ENCODE measurements at regions not wholly inside any gene's neighbourhood (a gene's known extent, or its start where the extent isn't known, plus 50 kb on each side); places are given as distances from the start of the nearest gene placed in this dataset.

GRCh38 chr20:60497298-60498035, 539.2 kb downstream of the CDH26 start:
- H3K27ac ChIP-seq (ENCODE audit: insufficient read depth in 1 of 2, low read depth in 1 of 2, low read length in 2 of 2, poor library complexity in 1 of 2, severe bottlenecking in 2 of 2): no peak overlapping the region
- no CpG with 5 or more reads among the region's 4 CpGs for WGBS (ENCODE audit: insufficient coverage)
- no peak overlapping the region for H3K4me3 ChIP-seq (ENCODE audit: control insufficient read depth in 1 of 7, extremely low read depth in 1 of 7, insufficient read depth in 4 of 7, low read depth in 2 of 7, low read length in 6 of 7)
- DNase-seq: no peak
- H3K9me3 ChIP-seq (ENCODE audit: control extremely low read depth in 1 of 5, control insufficient read depth in 4 of 5, insufficient read depth in 2 of 5, low read depth in 1 of 5, low read length in 4 of 5): no peaks in the 10 kb centered on the region
- H3K4me1 ChIP-seq (ENCODE audit: control extremely low read depth in 1 of 4, control insufficient read depth in 4 of 4, insufficient read depth in 4 of 4, low read length in 3 of 4): no peaks in the 10 kb centered on the region
- no peaks in the 10 kb centered on the region for H3K36me3 ChIP-seq (ENCODE audit: control insufficient read depth in 4 of 4, insufficient read depth in 4 of 4, low read length in 3 of 4)
- POLR2A ChIA-PET: interaction anchor here (0.6 kb wide), 1 partner anchor 31 kb away, joined by 3 read pairs; no protein-coding TSS in a partner anchor
- CTCF ChIA-PET: no interaction called here
- H3K27me3 ChIP-seq (replicated peaks in 2 of 5; ENCODE audit: control insufficient read depth in 4 of 5, insufficient read depth in 5 of 5, low read length in 4 of 5): peaks cover 0 to 19% (median 9%) of the 10 kb centered on the region in 5 experiments

DNA sequence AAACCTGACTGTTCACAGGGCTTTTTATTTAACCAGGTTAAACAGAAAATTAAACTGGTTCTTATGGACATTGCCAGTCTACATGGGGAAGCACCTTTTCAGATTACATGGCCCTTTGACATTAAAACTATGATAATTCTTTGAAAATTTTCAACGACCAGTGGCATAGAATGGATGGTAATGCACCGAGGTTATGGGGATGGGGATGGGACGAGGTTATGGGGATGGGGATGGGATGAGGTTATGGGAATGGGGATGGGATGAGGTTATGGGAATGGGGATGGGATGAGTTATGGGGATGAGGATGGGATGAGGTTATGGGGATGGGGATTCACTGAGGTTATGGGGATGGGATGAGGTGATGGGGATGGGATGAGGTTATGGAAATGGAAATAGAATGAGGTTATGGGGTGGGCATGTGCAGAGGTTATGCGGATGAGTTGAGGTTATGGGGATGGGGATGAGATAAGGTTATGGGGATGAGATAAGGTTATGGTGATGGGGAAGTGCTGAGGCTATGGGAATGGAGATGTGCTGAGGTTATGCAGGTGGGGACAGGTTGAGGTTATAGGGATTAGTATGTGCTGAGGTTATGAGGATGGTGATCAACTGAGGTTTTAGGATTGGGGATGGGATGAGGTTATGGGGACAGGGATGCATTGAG, 541.9 kb downstream of the CDH26 start:
- CTCF ChIA-PET: no interaction called here
- 95% methylated on average over 4 of the region's 4 CpGs for WGBS (ENCODE audit: insufficient coverage)

GRCh38 chr20:60501048-60501447, 542.8 kb downstream of the CDH26 start:
- H3K27ac ChIP-seq (ENCODE audit: insufficient read depth in 1 of 2, low read depth in 1 of 2, low read length in 2 of 2, poor library complexity in 1 of 2, severe bottlenecking in 2 of 2): no peak overlapping the region
- H3K4me3 ChIP-seq (ENCODE audit: control insufficient read depth in 1 of 7, extremely low read depth in 1 of 7, insufficient read depth in 4 of 7, low read depth in 2 of 7, low read length in 6 of 7): no peak overlapping the region
- no peaks in the 10 kb centered on the region for H3K4me1 ChIP-seq (ENCODE audit: control extremely low read depth in 1 of 4, control insufficient read depth in 4 of 4, insufficient read depth in 4 of 4, low read length in 3 of 4)
- WGBS (ENCODE audit: insufficient coverage): 100% methylated on average over 2 of the region's 2 CpGs
- no peaks in the 10 kb centered on the region for H3K9me3 ChIP-seq (ENCODE audit: control extremely low read depth in 1 of 5, control insufficient read depth in 4 of 5, insufficient read depth in 2 of 5, low read depth in 1 of 5, low read length in 4 of 5)
- peaks cover 0 to 18% (median 13%) of the 10 kb centered on the region in 5 experiments for H3K27me3 ChIP-seq (replicated peaks in 2 of 5; ENCODE audit: control insufficient read depth in 4 of 5, insufficient read depth in 5 of 5, low read length in 4 of 5)
- CTCF ChIA-PET: no interaction called here
- no peak for DNase-seq
- POLR2A ChIA-PET: no interaction called here
- H3K36me3 ChIP-seq (ENCODE audit: control insufficient read depth in 4 of 4, insufficient read depth in 4 of 4, low read length in 3 of 4): no peaks in the 10 kb centered on the region

More for the DNA sequence above, 541.9 kb downstream of the CDH26 start:
- H3K27ac ChIP-seq (ENCODE audit: insufficient read depth in 1 of 2, low read depth in 1 of 2, low read length in 2 of 2, poor library complexity in 1 of 2, severe bottlenecking in 2 of 2): no peak overlapping the region
- DNase-seq: no peak
- H3K4me3 ChIP-seq (ENCODE audit: control insufficient read depth in 1 of 7, extremely low read depth in 1 of 7, insufficient read depth in 4 of 7, low read depth in 2 of 7, low read length in 6 of 7): no peak overlapping the region
- H3K36me3 ChIP-seq (ENCODE audit: control insufficient read depth in 4 of 4, insufficient read depth in 4 of 4, low read length in 3 of 4): no peaks in the 10 kb centered on the region
- peaks cover 0 to 18% (median 13%) of the 10 kb centered on the region in 5 experiments for H3K27me3 ChIP-seq (replicated peaks in 2 of 5; ENCODE audit: control insufficient read depth in 4 of 5, insufficient read depth in 5 of 5, low read length in 4 of 5)
- H3K9me3 ChIP-seq (ENCODE audit: control extremely low read depth in 1 of 5, control insufficient read depth in 4 of 5, insufficient read depth in 2 of 5, low read depth in 1 of 5, low read length in 4 of 5): no peaks in the 10 kb centered on the region
- POLR2A ChIA-PET: no interaction called here
- no peaks in the 10 kb centered on the region for H3K4me1 ChIP-seq (ENCODE audit: control extremely low read depth in 1 of 4, control insufficient read depth in 4 of 4, insufficient read depth in 4 of 4, low read length in 3 of 4)

- Histone ChIP-seq H3K36me3 (ENCODE audit: control insufficient read depth in 4 of 4, insufficient read depth in 4 of 4, low read length in 3 of 4) (no peaks in the 10 kb centered on the region), H3K4me3 (ENCODE audit: control insufficient read depth in 1 of 7, extremely low read depth in 1 of 7, insufficient read depth in 4 of 7, low read depth in 2 of 7, low read length in 6 of 7) (no peak overlapping the region), H3K27me3 (replicated peaks in 2 of 5; ENCODE audit: control insufficient read depth in 4 of 5, insufficient read depth in 5 of 5, low read length in 4 of 5) (peaks cover 0 to 14% (median 1%) of the 10 kb centered on the region in 5 experiments), H3K4me1 (ENCODE audit: control extremely low read depth in 1 of 4, control insufficient read depth in 4 of 4, insufficient read depth in 4 of 4, low read length in 3 of 4) (no peaks in the 10 kb centered on the region), H3K27ac (ENCODE audit: insufficient read depth in 1 of 2, low read depth in 1 of 2, low read length in 2 of 2, poor library complexity in 1 of 2, severe bottlenecking in 2 of 2) (no peak overlapping the region), H3K9me3 (ENCODE audit: control extremely low read depth in 1 of 5, control insufficient read depth in 4 of 5, insufficient read depth in 2 of 5, low read depth in 1 of 5, low read length in 4 of 5) (no peaks in the 10 kb centered on the region)
- CTCF ChIA-PET: no interaction called here
- POLR2A ChIA-PET: no interaction called here
- WGBS (ENCODE audit: insufficient coverage): 98% methylated on average over 4 of the region's 5 CpGs
- DNase-seq: no peak
Observed at GRCh38 chr20:60502881-60503280, 544.7 kb downstream of the CDH26 start.

DNA sequence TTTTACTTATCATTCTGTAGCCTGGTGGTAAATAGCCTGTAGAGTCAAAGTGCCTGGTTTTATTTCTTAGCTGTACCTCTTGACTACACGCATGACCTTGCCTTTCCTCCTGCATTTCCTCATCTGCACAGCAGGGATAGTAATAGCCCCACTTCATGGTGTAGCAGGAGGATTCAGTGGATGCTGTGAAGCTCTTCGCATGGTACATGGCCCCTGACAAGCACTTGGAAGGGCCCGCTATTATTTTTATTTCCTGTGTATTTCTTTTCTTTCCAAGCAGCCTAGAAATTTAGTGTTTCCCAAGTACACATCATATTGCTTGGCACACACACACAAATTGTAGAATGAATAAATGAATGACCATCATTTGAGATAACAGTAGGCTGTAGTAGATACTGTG, 547.2 kb downstream of the CDH26 start:
- Histone ChIP-seq H3K9me3 (ENCODE audit: control extremely low read depth in 1 of 5, control insufficient read depth in 4 of 5, insufficient read depth in 2 of 5, low read depth in 1 of 5, low read length in 4 of 5) (no peaks in the 10 kb centered on the region), H3K27ac (ENCODE audit: insufficient read depth in 1 of 2, low read depth in 1 of 2, low read length in 2 of 2, poor library complexity in 1 of 2, severe bottlenecking in 2 of 2) (no peak overlapping the region), H3K36me3 (ENCODE audit: control insufficient read depth in 4 of 4, insufficient read depth in 4 of 4, low read length in 3 of 4) (no peaks in the 10 kb centered on the region), H3K4me3 (ENCODE audit: control insufficient read depth in 1 of 7, extremely low read depth in 1 of 7, insufficient read depth in 4 of 7, low read depth in 2 of 7, low read length in 6 of 7) (no peak overlapping the region), H3K4me1 (ENCODE audit: control extremely low read depth in 1 of 4, control insufficient read depth in 4 of 4, insufficient read depth in 4 of 4, low read length in 3 of 4) (no peaks in the 10 kb centered on the region), H3K27me3 (replicated peaks in 2 of 5; ENCODE audit: control insufficient read depth in 4 of 5, insufficient read depth in 5 of 5, low read length in 4 of 5) (peaks cover 0 to 27% (median 4%) of the 10 kb centered on the region in 5 experiments)
- WGBS (ENCODE audit: insufficient coverage): 80% methylated on average over 1 of the region's 3 CpGs
- POLR2A ChIA-PET: no interaction called here
- no peak for DNase-seq
- CTCF ChIA-PET: no interaction called here

DNA sequence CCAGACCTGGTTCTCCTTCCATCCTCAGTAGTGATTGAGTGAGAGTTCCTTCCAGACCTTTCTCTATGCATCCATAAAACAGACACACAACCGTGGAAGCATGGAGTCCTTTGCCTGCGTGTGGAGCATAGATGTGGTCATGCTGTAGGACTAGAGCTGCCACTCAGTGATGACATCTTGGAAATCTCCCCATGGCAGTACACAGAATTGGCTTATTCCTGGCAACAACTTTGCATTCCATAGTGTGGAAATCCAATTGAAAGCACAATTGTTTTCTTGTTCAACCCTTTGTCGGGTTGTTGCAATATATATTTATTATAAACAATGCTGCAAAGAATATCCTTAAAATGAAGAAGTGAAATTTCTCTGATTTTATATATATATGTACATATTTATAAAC, 547.8 kb downstream of the CDH26 start:
- Histone ChIP-seq H3K27ac (ENCODE audit: insufficient read depth in 1 of 2, low read depth in 1 of 2, low read length in 2 of 2, poor library complexity in 1 of 2, severe bottlenecking in 2 of 2) (no peak overlapping the region), H3K4me3 (ENCODE audit: control insufficient read depth in 1 of 7, extremely low read depth in 1 of 7, insufficient read depth in 4 of 7, low read depth in 2 of 7, low read length in 6 of 7) (no peak overlapping the region), H3K9me3 (ENCODE audit: control extremely low read depth in 1 of 5, control insufficient read depth in 4 of 5, insufficient read depth in 2 of 5, low read depth in 1 of 5, low read length in 4 of 5) (no peaks in the 10 kb centered on the region), H3K4me1 (ENCODE audit: control extremely low read depth in 1 of 4, control insufficient read depth in 4 of 4, insufficient read depth in 4 of 4, low read length in 3 of 4) (no peaks in the 10 kb centered on the region), H3K36me3 (ENCODE audit: control insufficient read depth in 4 of 4, insufficient read depth in 4 of 4, low read length in 3 of 4) (no peaks in the 10 kb centered on the region), H3K27me3 (replicated peaks in 2 of 5; ENCODE audit: control insufficient read depth in 4 of 5, insufficient read depth in 5 of 5, low read length in 4 of 5) (peaks cover 0 to 31% (median 10%) of the 10 kb centered on the region in 5 experiments)
- DNase-seq: no peak
- CTCF ChIA-PET: interaction anchor here (0.6 kb wide), 1 partner anchor 29 kb away, joined by 4 read pairs; no protein-coding TSS in a partner anchor
- WGBS (ENCODE audit: insufficient coverage): 94% methylated on average over 2 of the region's 3 CpGs
- POLR2A ChIA-PET: no interaction called here

DNA sequence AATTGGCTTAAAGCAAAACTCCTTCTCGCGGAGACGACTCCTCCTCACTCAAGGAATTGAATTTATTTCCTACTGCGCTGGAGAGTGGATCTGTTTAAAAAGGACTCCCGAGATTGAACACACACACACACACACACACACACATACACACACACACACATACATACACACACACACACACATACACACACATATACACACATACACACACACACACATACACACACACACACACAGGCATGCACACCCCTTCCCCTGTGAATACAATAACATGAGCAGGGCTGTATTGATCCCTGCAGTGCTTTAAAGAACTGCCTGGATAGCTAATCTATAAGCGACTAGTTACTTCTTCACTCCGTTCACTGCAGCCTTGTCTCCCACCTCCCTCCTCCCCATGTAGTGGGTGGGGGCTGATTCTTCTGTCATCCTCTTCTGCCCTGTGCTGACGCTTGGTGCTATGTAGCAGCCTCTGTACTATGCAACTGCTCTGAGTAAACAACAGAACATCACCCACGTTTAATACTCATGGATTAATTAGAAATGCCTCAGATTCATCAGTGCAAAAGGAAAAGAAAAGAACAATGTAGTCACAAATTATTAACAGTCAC, 549.0 kb downstream of the CDH26 start:
- 69% methylated on average over 2 of the region's 9 CpGs for whole genome bisulfite sequencing (ENCODE audit: insufficient coverage)
- Histone ChIP-seq H3K36me3 (ENCODE audit: control insufficient read depth in 4 of 4, insufficient read depth in 4 of 4, low read length in 3 of 4) (no peaks in the 10 kb centered on the region), H3K4me3 (ENCODE audit: control insufficient read depth in 1 of 7, extremely low read depth in 1 of 7, insufficient read depth in 4 of 7, low read depth in 2 of 7, low read length in 6 of 7) (no peak overlapping the region), H3K4me1 (ENCODE audit: control extremely low read depth in 1 of 4, control insufficient read depth in 4 of 4, insufficient read depth in 4 of 4, low read length in 3 of 4) (no peaks in the 10 kb centered on the region), H3K27ac (ENCODE audit: insufficient read depth in 1 of 2, low read depth in 1 of 2, low read length in 2 of 2, poor library complexity in 1 of 2, severe bottlenecking in 2 of 2) (no peak overlapping the region), H3K27me3 (replicated peaks in 2 of 5; ENCODE audit: control insufficient read depth in 4 of 5, insufficient read depth in 5 of 5, low read length in 4 of 5) (peaks cover 0 to 31% (median 10%) of the 10 kb centered on the region in 5 experiments), H3K9me3 (ENCODE audit: control extremely low read depth in 1 of 5, control insufficient read depth in 4 of 5, insufficient read depth in 2 of 5, low read depth in 1 of 5, low read length in 4 of 5) (no peaks in the 10 kb centered on the region)
- ChIA-PET CTCF (no interaction called here), POLR2A (no interaction called here)
- no peak for DNase-seq

All from common myeloid progenitor, CD34-positive (primary cell).